ENCODE measurements at regions not wholly inside any gene's neighbourhood (a gene's known extent, or its start where the extent isn't known, plus 50 kb on each side); places are given as distances from the start of the nearest gene placed in this dataset.

GRCh38 chr13:106963151-106963550 is 395.2 kb upstream of the ARGLU1 start:
- TF ChIP-seq ZC3H10 (CRISPR knock-in tag; IDR thresholded peaks at IDR 0.05) (no peak), ISL1 (CRISPR knock-in tag; IDR thresholded peaks at IDR 0.05) (no peak), PPARA (CRISPR knock-in tag; IDR thresholded peaks at IDR 0.05; ENCODE audit: borderline replicate concordance) (no peak), PATZ1 (CRISPR knock-in tag; IDR thresholded peaks at IDR 0.05; ENCODE audit: borderline replicate concordance) (no peak), ZFP3 (CRISPR knock-in tag; IDR thresholded peaks at IDR 0.05) (no peak), ZNF565 (CRISPR knock-in tag; conservative IDR thresholded peaks at IDR 0.05; ENCODE audit: low read depth) (no peak), CSDC2 (CRISPR knock-in tag; IDR thresholded peaks at IDR 0.05) (no peak), ZFP30 (CRISPR knock-in tag; IDR thresholded peaks at IDR 0.05) (no peak), ARNTL (CRISPR knock-in tag; IDR thresholded peaks at IDR 0.05; ENCODE audit: borderline replicate concordance, low read depth) (no peak), ESRRG (CRISPR knock-in tag; IDR thresholded peaks at IDR 0.05) (no peak), TOX (CRISPR knock-in tag; IDR thresholded peaks at IDR 0.05; ENCODE audit: borderline replicate concordance) (no peak), TSHZ2 (CRISPR knock-in tag; IDR thresholded peaks at IDR 0.05) (no peak), RARB (CRISPR knock-in tag; IDR thresholded peaks at IDR 0.05) (no peak), CREB5 (CRISPR knock-in tag; IDR thresholded peaks at IDR 0.05; ENCODE audit: low read depth) (no peak)
